Astrocyte of the spinal cord (primary cell): ENCODE measurements at regions not wholly inside any gene's neighbourhood (a gene's known extent, or its start where the extent isn't known, plus 50 kb on each side); places are given as distances from the start of the nearest gene placed in this dataset.

Experiments used
- DNase-seq: peaks from one replicate; pipeline ENCODE4 v3.0.0; 2011; ENCODE audit warnings: low read depth, low spot score
- H3K4me3 ChIP-seq: 2 replicates; pipeline ENCODE4 v1.5.1; 2011; ENCODE audit warnings: low read depth, mild to moderate bottlenecking, low read length, moderate library complexity
- in situ Hi-C: cut with HindIII; loops from 2 replicates; pipeline ENCODE4 v1.10.0; 2017; ENCODE audit warnings: low sequenced_read_pairs
- TF ChIP-seq, protein P1 (sequence below): IDR thresholded peaks from 2 replicates; pipeline ENCODE4 v1.5.1; 2012; ENCODE audit warnings: low read depth, mild to moderate bottlenecking, low read length, inconsistent platforms

DNA sequence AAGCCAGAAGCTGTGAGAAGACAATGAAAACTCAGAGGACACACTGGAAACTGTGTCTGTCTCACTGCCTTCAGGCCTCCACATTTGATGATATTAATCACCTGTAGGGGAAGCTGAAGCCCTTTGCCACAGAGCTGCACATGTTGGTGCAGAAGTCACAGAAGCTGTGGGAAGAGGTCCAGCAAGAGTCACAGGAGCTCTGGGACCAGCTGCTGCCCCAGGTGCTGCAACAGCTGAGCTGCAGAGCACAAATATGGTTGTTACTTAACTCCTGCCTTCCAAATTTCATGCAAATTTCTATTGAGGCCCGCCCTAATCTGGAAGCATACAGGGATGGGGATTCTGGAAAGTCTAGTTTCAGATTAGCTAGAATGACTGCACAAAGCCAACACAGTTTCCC lies 169.3 kb downstream of the OGFRL1 start:
- no peak overlapping the region for H3K4me3 ChIP-seq
- TF ChIP-seq, protein P1, sequence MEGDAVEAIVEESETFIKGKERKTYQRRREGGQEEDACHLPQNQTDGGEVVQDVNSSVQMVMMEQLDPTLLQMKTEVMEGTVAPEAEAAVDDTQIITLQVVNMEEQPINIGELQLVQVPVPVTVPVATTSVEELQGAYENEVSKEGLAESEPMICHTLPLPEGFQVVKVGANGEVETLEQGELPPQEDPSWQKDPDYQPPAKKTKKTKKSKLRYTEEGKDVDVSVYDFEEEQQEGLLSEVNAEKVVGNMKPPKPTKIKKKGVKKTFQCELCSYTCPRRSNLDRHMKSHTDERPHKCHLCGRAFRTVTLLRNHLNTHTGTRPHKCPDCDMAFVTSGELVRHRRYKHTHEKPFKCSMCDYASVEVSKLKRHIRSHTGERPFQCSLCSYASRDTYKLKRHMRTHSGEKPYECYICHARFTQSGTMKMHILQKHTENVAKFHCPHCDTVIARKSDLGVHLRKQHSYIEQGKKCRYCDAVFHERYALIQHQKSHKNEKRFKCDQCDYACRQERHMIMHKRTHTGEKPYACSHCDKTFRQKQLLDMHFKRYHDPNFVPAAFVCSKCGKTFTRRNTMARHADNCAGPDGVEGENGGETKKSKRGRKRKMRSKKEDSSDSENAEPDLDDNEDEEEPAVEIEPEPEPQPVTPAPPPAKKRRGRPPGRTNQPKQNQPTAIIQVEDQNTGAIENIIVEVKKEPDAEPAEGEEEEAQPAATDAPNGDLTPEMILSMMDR, result no peak
- DNase-seq, result no peak
- in situ Hi-C loops, result no loop called here

DNA sequence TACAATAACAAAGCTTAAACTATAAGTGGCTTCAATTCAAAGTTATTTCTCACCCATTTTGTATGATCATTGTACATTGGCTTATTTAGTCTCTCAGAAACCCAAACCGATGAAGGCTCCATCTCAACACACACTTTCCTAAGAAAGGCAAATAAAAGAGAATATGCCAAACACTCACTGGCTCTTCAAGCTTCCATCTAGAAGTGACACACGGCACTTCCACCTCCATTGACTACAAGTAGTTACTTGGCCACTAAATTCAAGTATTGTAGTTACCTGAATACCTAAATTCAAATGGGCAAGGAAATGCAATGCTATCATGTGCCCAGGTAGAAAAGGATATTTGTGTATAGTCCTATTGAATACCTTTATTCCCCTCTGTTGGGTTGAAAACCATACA lies 170.6 kb downstream of the OGFRL1 start:
- no peak for DNase-seq
- H3K4me3 ChIP-seq, result no peak overlapping the region
- TF ChIP-seq, protein P1, result no peak
- in situ Hi-C loops, result no loop called here

DNA sequence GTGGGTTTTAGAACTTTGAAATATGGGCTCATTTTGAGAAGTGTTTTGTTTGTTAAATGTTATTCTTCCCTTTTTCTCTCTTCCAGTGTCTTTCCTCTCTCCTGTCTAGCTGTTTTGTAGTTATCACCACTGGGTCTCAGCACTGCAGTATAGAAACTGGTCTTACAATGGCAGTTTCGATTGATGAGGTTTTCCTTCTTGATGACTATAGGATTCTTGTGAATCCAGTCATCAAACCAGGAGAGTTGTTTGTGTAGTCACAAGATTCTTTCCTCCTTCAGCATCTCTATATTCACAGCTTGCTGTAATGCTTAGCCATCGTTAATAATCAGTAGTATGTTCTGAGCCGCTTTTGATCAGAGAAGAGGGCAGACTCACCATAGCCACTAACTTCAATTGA lies 172.3 kb downstream of the OGFRL1 start:
- TF ChIP-seq, protein P1, result no peak
- no peak overlapping the region for H3K4me3 ChIP-seq
- in situ Hi-C loops, result no loop called here
- peak; percentile 67 for DNase-seq

DNA sequence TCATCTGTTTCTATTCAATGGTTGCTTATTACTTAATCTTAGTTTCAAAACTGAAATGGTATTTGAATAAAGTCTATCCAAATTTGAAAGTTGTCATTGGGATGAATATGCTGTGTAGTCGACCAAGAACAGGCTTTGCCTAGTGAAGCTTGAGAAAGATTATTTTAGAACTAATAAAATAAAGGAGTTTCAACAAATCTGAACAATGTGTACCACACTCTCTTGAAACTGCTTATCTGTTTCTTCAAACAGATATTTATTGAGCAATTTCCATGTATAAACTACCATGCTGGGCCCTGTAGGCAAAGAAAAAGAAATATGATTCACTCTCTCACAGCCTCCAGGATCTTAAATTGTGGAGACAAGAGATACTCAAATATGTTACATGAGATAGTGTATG lies 174.4 kb downstream of the OGFRL1 start:
- in situ Hi-C loops, result no loop called here
- no peak for DNase-seq
- TF ChIP-seq, protein P1, result no peak
- no peak overlapping the region for H3K4me3 ChIP-seq

DNA sequence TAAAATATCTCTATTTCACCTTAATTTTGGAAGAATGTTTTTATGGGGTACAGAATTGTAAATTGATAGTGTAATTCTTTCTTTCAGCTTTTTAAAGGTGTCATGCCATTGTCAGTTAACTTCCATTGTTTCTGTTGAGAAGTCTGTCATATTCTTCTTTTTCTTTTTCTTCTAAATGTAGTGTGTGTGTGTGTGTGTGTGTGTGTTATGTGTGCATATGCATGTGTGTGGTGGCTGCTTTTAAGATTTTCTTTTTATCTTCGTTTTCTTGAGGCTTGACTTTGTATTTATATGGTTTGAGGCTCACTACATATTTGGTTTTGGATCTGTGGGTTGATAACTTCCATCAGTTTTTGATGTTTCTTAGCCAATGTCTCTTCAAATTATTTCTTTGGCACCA lies 176.5 kb downstream of the OGFRL1 start:
- no peak for DNase-seq
- TF ChIP-seq, protein P1, result no peak
- no peak overlapping the region for H3K4me3 ChIP-seq
- in situ Hi-C loops, result no loop called here

DNA sequence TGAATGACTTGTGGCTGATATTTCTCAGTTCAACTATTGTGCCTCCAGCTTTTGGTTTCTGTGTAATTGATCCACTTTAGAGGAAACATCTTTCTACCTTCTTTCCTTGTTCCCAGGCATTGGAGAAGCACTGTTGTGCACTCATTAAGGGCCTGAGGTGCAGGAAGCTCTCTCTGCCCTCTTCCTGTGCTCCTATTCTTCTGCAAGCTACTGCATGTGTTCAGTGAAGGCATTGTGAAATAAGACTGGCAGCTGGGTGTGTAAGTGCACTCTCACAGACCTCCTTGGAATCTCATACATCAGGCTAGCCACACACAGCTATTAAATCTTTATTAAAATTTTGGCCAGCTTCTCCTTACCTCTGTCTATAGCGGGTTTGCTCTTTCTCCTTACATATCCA lies 177.8 kb downstream of the OGFRL1 start:
- DNase-seq, result no peak
- in situ Hi-C loops, result no loop called here
- TF ChIP-seq, protein P1, result no peak
- no peak overlapping the region for H3K4me3 ChIP-seq

DNA sequence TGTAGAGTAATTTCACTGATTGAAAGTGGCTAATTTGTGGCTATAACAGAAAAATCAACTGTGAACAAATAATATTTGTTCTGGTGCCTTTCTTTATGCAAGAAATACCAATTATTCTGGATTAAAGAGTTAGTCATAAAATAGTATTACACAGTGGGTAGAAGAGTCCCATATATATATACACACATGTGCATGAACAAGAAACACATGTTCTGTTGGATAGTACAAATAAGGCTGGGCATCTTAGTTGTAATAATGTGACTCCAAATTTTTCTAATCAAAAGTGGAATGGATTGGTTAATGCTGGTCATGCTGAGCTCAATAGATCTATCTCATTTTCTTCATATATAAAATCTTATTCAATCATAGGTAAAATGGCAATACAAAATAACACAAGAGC lies 179.4 kb downstream of the OGFRL1 start:
- DNase-seq, result no peak
- in situ Hi-C loops, result no loop called here
- H3K4me3 ChIP-seq, result no peak overlapping the region
- TF ChIP-seq, protein P1, result no peak
